ENCODE measurements at regions not wholly inside any gene's neighbourhood (a gene's known extent, or its start where the extent isn't known, plus 50 kb on each side); places are given as distances from the start of the nearest gene placed in this dataset.

DNA sequence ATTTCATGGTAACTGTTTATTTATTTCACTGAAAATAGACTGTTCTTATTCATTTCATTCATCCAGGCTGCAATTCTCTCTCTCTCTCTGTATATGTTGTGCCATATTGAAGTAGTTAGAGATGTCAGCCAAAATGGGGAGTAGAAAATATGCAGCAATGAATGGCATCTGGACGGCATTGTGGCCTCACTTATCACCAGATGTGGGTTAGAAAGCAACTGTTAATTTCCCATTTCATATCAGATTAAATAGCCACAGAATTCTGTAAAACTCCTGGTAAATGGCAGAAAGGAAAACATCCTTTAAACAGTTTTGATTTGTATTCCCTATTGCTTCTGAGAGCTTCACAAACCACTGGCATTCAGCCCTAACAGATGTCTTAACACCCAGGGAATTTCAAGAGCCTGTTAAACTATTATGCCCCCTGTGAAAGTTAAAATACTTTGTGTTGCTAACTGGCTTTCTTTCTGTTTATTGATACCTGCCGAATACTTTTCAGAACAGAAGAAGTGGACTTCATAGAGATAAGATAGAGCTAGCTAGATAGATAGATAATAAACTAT, 1763.3 kb upstream of the MIR17HG start:
- TF ChIP-seq CTCF (IDR thresholded peaks at IDR 0.05; ENCODE audit: low read depth, low read length, poor library complexity, severe bottlenecking) (no peak), EZH2phosphoT487 (IDR thresholded peaks at IDR 0.05; ENCODE audit: borderline replicate concordance, low read length) (no peak)
